ENCODE measurements at regions not wholly inside any gene's neighbourhood (a gene's known extent, or its start where the extent isn't known, plus 50 kb on each side); places are given as distances from the start of the nearest gene placed in this dataset.

GRCh38 chr7:145151676-145152075 is 315.8 kb upstream of the TPK1 start:
- TF ChIP-seq CTCF (IDR thresholded peaks at IDR 0.05; ENCODE audit: low read length), result no peak
- TF ChIP-seq EZH2 (IDR thresholded peaks at IDR 0.05; ENCODE audit: borderline replicate concordance, low read length), result no peak

Data from OCI-LY1 (cell line).